ENCODE measurements at regions not wholly inside any gene's neighbourhood (a gene's known extent, or its start where the extent isn't known, plus 50 kb on each side); places are given as distances from the start of the nearest gene placed in this dataset.

DNA sequence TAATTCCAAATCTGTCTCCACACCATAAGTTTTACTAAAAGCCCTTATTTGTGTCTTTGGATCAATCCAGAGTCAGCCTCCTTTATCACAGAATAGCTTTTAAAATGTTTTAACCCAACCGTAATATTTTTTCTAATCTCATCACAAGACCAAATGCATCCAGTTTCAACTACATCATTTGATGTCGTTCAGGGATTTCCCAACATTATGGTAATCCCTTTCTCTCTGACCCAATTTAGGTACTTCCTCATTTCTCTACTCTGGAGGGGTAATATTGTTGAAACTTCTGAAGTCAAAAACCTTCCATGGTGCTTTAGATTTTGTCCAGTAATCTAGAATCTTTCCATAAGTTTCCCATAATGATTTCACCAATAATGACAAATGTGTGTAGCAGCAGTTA, 596.8 kb downstream of the SOX5 start:
- no peak for DNase-seq (ENCODE audit: insufficient read length, low spot score)
- no peak for TF ChIP-seq PAX5 (IDR thresholded peaks at IDR 0.05; ENCODE audit: insufficient read depth, low read length, severe bottlenecking)
- no peak for TF ChIP-seq POLR2AphosphoS5 (IDR thresholded peaks at IDR 0.05; ENCODE audit: low read depth, low read length)
- no peak for TF ChIP-seq POU2F2 (IDR thresholded peaks at IDR 0.05; ENCODE audit: low read depth, low read length)
- no peak for TF ChIP-seq TAF1 (IDR thresholded peaks at IDR 0.05; ENCODE audit: low read depth, low read length)
- no peak for TF ChIP-seq POLR2A (IDR thresholded peaks at IDR 0.05; ENCODE audit: low read depth, low read length)
- no peak for TF ChIP-seq SPI1 (IDR thresholded peaks at IDR 0.05; ENCODE audit: low read depth, low read length)

GRCh38 chr12:23354800-23355199, 594.7 kb downstream of the SOX5 start:
- TF ChIP-seq PAX5 (IDR thresholded peaks at IDR 0.05; ENCODE audit: insufficient read depth, low read length, severe bottlenecking) (no peak), POLR2A (IDR thresholded peaks at IDR 0.05; ENCODE audit: low read depth, low read length) (no peak), SPI1 (IDR thresholded peaks at IDR 0.05; ENCODE audit: low read depth, low read length) (no peak), POLR2AphosphoS5 (IDR thresholded peaks at IDR 0.05; ENCODE audit: low read depth, low read length) (no peak), POU2F2 (IDR thresholded peaks at IDR 0.05; ENCODE audit: low read depth, low read length) (no peak)
- DNase-seq (ENCODE audit: insufficient read length, low spot score) = no peak

More for the DNA sequence above, 596.8 kb downstream of the SOX5 start:
- FAIRE-seq = no peak

DNA sequence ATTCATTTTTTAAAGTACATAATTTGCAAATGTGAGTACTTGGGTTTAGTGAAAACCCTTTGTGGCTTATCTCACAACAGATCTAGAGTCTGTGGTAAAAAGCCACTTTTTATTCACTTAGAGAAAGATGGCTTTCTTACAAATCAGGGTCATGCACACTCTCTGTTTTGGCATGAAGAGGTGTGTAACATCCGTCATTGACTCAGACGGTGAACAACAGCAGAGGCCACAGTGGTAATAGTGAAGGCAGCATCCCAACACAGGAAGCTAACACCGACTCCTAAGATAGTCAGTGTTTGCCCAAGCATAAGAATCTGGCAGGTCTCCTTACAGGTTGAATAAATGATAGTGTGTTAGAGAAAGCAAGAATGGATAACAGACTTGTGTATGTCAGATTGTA, 593.0 kb downstream of the SOX5 start:
- FAIRE-seq (no peak), DNase-seq (ENCODE audit: insufficient read length, low spot score) (no peak)
- TF ChIP-seq POLR2AphosphoS5 (IDR thresholded peaks at IDR 0.05; ENCODE audit: low read depth, low read length) (no peak), SPI1 (IDR thresholded peaks at IDR 0.05; ENCODE audit: low read depth, low read length) (no peak), POLR2A (IDR thresholded peaks at IDR 0.05; ENCODE audit: low read depth, low read length) (no peak), TAF1 (IDR thresholded peaks at IDR 0.05; ENCODE audit: low read depth, low read length) (no peak)

More at GRCh38 chr12:23354800-23355199, 594.7 kb downstream of the SOX5 start:
- no peak for FAIRE-seq

DNA sequence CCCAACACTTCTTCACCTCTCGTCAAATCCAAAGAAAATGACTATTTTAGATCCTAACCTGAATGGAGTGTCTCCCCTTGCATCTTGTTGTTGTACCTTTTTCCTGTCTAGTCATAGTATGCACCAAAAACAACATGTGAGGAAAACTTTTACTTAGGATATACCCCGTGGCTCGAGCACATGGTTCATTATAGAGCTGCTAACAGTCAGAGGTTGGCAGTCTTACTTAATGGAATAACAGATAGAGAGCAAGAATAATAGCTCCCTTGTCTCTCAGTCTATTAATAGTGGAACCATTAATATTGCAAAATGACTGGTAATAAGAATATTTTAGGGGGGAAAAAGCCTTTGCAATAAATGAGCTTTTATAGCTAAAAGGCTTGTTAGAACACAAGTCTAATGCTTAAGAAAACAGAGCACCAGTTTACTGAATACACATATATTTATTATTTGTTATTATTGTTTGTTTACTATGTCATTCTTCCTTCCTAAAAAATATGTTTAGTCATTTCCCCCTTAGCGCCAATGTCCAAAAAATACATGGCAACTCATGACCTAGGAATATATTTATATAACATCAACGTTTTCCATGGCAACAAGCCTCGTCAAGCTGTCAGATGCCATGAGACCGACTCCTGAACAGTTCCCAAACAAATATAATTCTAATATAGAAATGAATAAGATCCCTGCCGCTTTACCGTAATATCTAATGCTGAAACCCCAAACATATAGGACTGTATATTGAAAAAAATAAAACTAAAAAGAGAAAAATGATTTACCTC, 592.4 kb downstream of the SOX5 start:
- DNase-seq (ENCODE audit: insufficient read length, low spot score) (no peak), FAIRE-seq (no peak)
- TF ChIP-seq POU2F2 (IDR thresholded peaks at IDR 0.05; ENCODE audit: low read depth, low read length) (no peak), TAF1 (IDR thresholded peaks at IDR 0.05; ENCODE audit: low read depth, low read length) (no peak), SPI1 (IDR thresholded peaks at IDR 0.05; ENCODE audit: low read depth, low read length) (no peak), POLR2A (IDR thresholded peaks at IDR 0.05; ENCODE audit: low read depth, low read length) (no peak), POLR2AphosphoS5 (IDR thresholded peaks at IDR 0.05; ENCODE audit: low read depth, low read length) (no peak), PAX5 (IDR thresholded peaks at IDR 0.05; ENCODE audit: insufficient read depth, low read length, severe bottlenecking) (no peak)

DNA sequence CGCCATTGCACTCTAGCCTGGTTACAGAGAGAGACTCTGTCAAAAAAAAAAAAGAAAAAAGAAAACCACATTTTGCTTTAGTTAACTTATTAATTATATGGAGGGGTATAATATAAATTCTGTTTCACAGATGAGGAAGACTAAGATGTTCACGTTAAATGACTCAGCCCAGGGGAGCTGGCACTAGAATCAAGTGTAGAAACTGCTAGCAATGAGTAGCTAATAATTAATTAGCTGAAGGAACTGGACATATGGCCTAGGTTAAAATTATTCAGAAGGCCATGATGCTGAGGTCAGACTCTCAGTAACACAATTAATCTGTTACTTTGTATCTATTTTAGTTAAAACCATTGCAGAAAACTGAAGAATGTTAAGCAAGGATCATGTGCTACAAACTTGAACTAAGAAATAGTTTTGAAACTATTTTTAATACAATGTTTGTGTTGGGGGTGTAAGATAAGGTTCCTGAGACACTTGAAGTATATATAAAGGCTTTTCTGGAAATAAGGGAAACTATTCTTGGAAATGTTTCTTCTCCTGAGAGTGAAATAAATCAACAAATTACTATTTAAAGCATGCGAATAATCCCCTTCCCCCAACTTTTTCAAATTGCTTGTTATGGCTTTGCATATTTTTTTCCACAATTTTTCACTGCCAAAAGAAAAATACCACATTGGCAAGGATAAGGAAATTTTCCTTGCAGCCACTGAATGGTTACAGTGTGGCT, 589.3 kb downstream of the SOX5 start:
- TF ChIP-seq PAX5 (IDR thresholded peaks at IDR 0.05; ENCODE audit: insufficient read depth, low read length, severe bottlenecking) (no peak), POLR2A (IDR thresholded peaks at IDR 0.05; ENCODE audit: low read depth, low read length) (no peak), POU2F2 (IDR thresholded peaks at IDR 0.05; ENCODE audit: low read depth, low read length) (no peak), SPI1 (IDR thresholded peaks at IDR 0.05; ENCODE audit: low read depth, low read length) (no peak)
- FAIRE-seq (no peak), DNase-seq (ENCODE audit: insufficient read length, low spot score) (no peak)

DNA sequence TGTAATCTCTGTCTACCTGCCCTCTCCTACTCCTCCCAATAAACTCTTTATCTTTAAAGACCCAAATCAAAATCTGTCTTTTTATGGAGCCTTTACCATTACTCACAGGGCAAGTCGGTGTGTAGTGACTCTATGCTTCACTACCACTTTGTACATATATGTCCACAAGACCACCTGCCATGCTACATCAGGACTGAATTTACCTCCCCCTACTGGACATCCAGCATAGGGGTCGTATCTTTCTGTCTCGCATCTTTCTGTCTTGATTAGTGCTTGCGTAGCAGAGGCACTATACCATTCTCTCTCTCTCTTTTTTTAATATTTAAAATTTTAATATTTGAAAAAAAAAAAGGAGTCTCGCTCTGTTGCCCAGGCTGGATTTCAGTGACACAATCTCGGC, 587.5 kb downstream of the SOX5 start:
- DNase-seq (ENCODE audit: insufficient read length, low spot score) = no peak
- no peak for FAIRE-seq
- TF ChIP-seq POLR2AphosphoS5 (IDR thresholded peaks at IDR 0.05; ENCODE audit: low read depth, low read length) (no peak), SPI1 (IDR thresholded peaks at IDR 0.05; ENCODE audit: low read depth, low read length) (no peak), POU2F2 (IDR thresholded peaks at IDR 0.05; ENCODE audit: low read depth, low read length) (no peak), PAX5 (IDR thresholded peaks at IDR 0.05; ENCODE audit: insufficient read depth, low read length, severe bottlenecking) (no peak), POLR2A (IDR thresholded peaks at IDR 0.05; ENCODE audit: low read depth, low read length) (no peak), TAF1 (IDR thresholded peaks at IDR 0.05; ENCODE audit: low read depth, low read length) (no peak)

- DNase-seq (ENCODE audit: insufficient read length, low spot score) (no peak), FAIRE-seq (no peak)
- TF ChIP-seq POLR2AphosphoS5 (IDR thresholded peaks at IDR 0.05; ENCODE audit: low read depth, low read length) = no peak
- no peak for TF ChIP-seq POU2F2 (IDR thresholded peaks at IDR 0.05; ENCODE audit: low read depth, low read length)
- TF ChIP-seq SPI1 (IDR thresholded peaks at IDR 0.05; ENCODE audit: low read depth, low read length) = no peak
- no peak for TF ChIP-seq POLR2A (IDR thresholded peaks at IDR 0.05; ENCODE audit: low read depth, low read length)
- no peak for TF ChIP-seq PAX5 (IDR thresholded peaks at IDR 0.05; ENCODE audit: insufficient read depth, low read length, severe bottlenecking)
- TF ChIP-seq TAF1 (IDR thresholded peaks at IDR 0.05; ENCODE audit: low read depth, low read length) = no peak
Observed at GRCh38 chr12:23368590-23368989, 580.9 kb downstream of the SOX5 start.

DNA sequence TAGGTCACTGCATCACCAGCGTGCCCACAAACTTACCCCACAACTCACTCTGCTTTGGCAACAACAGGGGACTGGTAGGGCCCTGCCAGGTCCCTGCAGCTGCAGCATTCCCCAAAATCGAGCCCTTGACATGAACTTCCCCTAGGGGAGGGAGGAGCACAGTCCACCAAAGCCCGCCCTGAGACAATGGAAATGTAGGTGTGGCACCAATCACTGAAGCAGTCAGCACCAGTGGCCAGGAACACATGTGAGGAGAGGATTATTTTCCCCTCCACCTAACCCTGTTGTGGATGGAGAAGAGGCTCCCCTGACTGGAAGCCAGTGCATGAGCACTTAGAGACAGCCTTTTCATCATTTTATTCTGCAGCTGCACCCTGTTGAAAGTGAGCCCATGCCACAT, 573.8 kb downstream of the SOX5 start:
- FAIRE-seq = no peak
- TF ChIP-seq TAF1 (IDR thresholded peaks at IDR 0.05; ENCODE audit: low read depth, low read length) (no peak), SPI1 (IDR thresholded peaks at IDR 0.05; ENCODE audit: low read depth, low read length) (no peak), POU2F2 (IDR thresholded peaks at IDR 0.05; ENCODE audit: low read depth, low read length) (no peak), POLR2AphosphoS5 (IDR thresholded peaks at IDR 0.05; ENCODE audit: low read depth, low read length) (no peak), PAX5 (IDR thresholded peaks at IDR 0.05; ENCODE audit: insufficient read depth, low read length, severe bottlenecking) (no peak), POLR2A (IDR thresholded peaks at IDR 0.05; ENCODE audit: low read depth, low read length) (no peak)
- DNase-seq (ENCODE audit: insufficient read length, low spot score) = no peak

DNA sequence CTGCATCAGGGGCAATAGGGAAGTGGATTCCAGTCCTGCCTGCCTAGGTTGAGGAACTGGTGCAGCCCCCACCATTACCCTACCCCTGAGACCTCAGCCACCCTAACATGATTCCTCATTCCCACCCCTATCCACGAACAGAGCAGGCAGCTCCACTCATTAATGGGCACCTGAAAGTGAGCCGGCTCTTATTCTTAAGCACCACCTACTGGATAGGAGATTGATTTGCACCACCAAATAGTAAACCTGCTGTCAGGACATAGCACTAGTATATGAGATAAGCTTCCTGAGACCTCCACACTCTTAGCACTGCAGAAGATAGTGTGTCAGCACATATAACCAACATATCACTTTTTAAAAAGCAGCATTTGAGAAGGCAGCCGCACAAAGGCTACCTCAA, 573.2 kb downstream of the SOX5 start:
- TF ChIP-seq POU2F2 (IDR thresholded peaks at IDR 0.05; ENCODE audit: low read depth, low read length) (no peak), POLR2A (IDR thresholded peaks at IDR 0.05; ENCODE audit: low read depth, low read length) (no peak), SPI1 (IDR thresholded peaks at IDR 0.05; ENCODE audit: low read depth, low read length) (no peak), PAX5 (IDR thresholded peaks at IDR 0.05; ENCODE audit: insufficient read depth, low read length, severe bottlenecking) (no peak), TAF1 (IDR thresholded peaks at IDR 0.05; ENCODE audit: low read depth, low read length) (no peak), POLR2AphosphoS5 (IDR thresholded peaks at IDR 0.05; ENCODE audit: low read depth, low read length) (no peak)
- FAIRE-seq (no peak), DNase-seq (ENCODE audit: insufficient read length, low spot score) (no peak)
